A549 (cell line): ENCODE measurements at regions not wholly inside any gene's neighbourhood (a gene's known extent, or its start where the extent isn't known, plus 50 kb on each side); places are given as distances from the start of the nearest gene placed in this dataset.

ENCODE experiments used
- BCL3 ChIP-seq: fragments of >200 bp; sonication (Bioruptor Twin); formaldehyde crosslinking; IDR thresholded peaks from 3 replicates; pipeline ENCODE4 v1.6.1; 2016
- CEBPB ChIP-seq, 2 experiments: fragments of >200 bp in 1 of 2; sonication (Bioruptor Twin) in 1 of 2; formaldehyde crosslinking in 1 of 2; IDR thresholded peaks; 2 replicates each; pipeline ENCODE4 v1.6.1; 2012 to 2016
- E2F6 ChIP-seq: IDR thresholded peaks from 2 replicates; pipeline ENCODE4 v1.6.1; 2012; ENCODE audit warnings: low read depth, borderline replicate concordance
- EP300 ChIP-seq, 2 experiments: fragments of >200 bp; sonication (Bioruptor Twin); formaldehyde crosslinking; IDR thresholded peaks; 2 replicates in 1 of 2; 3 replicates in 1 of 2; pipeline ENCODE4 v1.6.1; 2016 to 2017
- MYC ChIP-seq: IDR thresholded peaks from 2 replicates; pipeline ENCODE4 v1.6.1; 2012; ENCODE audit warnings: mild to moderate bottlenecking, inconsistent platforms, low read length, improper control_type of control experiment, borderline replicate concordance
- PBX3 ChIP-seq: IDR thresholded peaks from 2 replicates; pipeline ENCODE4 v1.6.1; 2012
- POLR2A ChIP-seq: IDR thresholded peaks from 2 replicates; pipeline ENCODE4 v1.6.1; 2012; ENCODE audit warnings: mild to moderate bottlenecking, low read length
- RAD21 ChIP-seq, 2 experiments: fragments of >200 bp in 1 of 2; sonication (Bioruptor Twin) in 1 of 2; formaldehyde crosslinking in 1 of 2; IDR thresholded peaks in 1 of 2; conservative IDR thresholded peaks in 1 of 2; 2 replicates in 1 of 2; 3 replicates in 1 of 2; pipeline ENCODE4 v1.6.1; 2012 to 2018; ENCODE audit warnings: inconsistent platforms in 1 of 2
- USF2 ChIP-seq: fragments of 450-650 bp; IDR thresholded peaks from 2 replicates; pipeline ENCODE4 v1.6.1; 2014; ENCODE audit warnings: antibody characterized with exemption
- TF ChIP-seq, protein P1 (sequence below): fragments of >200 bp; sonication (Bioruptor Twin); formaldehyde crosslinking; IDR thresholded peaks from 3 replicates; pipeline ENCODE4 v1.5.1; 2016
- TF ChIP-seq, protein P2 (sequence below): IDR thresholded peaks from 2 replicates; pipeline ENCODE4 v1.6.1; 2012

DNA sequence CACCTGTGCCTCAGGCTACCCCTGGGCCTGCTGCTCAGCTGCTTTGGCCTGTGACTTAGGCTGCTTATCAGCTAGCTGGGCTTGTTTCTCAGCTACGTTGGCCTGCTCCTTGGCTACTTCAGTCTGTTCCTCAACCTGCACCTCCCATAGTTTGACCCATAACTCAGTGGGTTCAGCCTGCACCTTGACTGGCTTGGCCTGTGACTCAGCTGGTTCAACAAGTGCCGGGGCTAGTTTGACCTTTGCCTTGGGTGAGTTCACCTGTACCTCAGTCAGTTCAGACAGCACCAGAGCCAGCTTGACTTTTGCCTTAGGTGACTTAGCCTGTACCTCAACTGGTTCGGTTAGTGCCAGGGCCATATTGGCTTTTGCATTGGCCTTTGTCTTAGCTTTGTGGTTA, 171.2 kb downstream of the MSN start:
- TF ChIP-seq, protein P1, sequence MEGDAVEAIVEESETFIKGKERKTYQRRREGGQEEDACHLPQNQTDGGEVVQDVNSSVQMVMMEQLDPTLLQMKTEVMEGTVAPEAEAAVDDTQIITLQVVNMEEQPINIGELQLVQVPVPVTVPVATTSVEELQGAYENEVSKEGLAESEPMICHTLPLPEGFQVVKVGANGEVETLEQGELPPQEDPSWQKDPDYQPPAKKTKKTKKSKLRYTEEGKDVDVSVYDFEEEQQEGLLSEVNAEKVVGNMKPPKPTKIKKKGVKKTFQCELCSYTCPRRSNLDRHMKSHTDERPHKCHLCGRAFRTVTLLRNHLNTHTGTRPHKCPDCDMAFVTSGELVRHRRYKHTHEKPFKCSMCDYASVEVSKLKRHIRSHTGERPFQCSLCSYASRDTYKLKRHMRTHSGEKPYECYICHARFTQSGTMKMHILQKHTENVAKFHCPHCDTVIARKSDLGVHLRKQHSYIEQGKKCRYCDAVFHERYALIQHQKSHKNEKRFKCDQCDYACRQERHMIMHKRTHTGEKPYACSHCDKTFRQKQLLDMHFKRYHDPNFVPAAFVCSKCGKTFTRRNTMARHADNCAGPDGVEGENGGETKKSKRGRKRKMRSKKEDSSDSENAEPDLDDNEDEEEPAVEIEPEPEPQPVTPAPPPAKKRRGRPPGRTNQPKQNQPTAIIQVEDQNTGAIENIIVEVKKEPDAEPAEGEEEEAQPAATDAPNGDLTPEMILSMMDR, result no peak
- TF ChIP-seq E2F6 (no peak), POLR2A (no peak), MYC (no peak), EP300 (IDR thresholded peaks at IDR 0.05) (no peak), RAD21 (conservative IDR thresholded peaks at IDR 0.05 in 1 of 2, IDR thresholded peaks at IDR 0.05 in 1 of 2) (no peak), USF2 (no peak), BCL3 (no peak), PBX3 (no peak), CEBPB (IDR thresholded peaks at IDR 0.05) (no peak)
- TF ChIP-seq, protein P2, sequence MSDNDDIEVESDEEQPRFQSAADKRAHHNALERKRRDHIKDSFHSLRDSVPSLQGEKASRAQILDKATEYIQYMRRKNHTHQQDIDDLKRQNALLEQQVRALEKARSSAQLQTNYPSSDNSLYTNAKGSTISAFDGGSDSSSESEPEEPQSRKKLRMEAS, result no peak
